ENCODE measurements at regions not wholly inside any gene's neighbourhood (a gene's known extent, or its start where the extent isn't known, plus 50 kb on each side); places are given as distances from the start of the nearest gene placed in this dataset.

DNA sequence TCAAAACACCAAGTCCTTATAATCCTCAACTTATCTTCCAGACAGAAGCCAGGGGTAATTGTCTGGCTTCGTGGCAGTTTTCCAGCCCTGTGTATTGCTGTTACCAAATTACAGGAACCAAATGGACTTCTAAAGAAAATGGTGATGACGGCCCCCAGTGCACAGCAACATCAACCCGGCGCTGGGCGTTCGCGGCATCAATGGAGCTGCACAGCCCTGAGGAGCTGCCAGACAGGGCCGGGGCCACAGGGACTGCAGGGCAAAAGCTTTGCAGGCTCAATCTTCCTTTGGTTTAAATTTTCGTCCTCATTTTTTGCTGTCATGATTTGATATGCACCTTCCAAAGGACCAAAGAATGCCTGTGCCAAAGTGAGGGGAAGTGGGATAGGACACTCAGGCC, 292.5 kb downstream of the BRD1 start:
- Histone ChIP-seq H3K4me1 (ENCODE audit: control insufficient read depth in 1 of 2, low read depth in 2 of 2) (no peaks in the 10 kb centered on the region), H3K27ac (no peak overlapping the region), H3K27me3 (replicated peaks; ENCODE audit: insufficient read depth) (no peaks in the 10 kb centered on the region), H3K36me3 (no peaks in the 10 kb centered on the region), H3K4me3 (no peak overlapping the region), H3K9me3 (no peaks in the 10 kb centered on the region)
- no peak for DNase-seq (ENCODE audit: low spot score)
- ATAC-seq (ENCODE audit: insufficient number of reproducible peaks, low FRiP score, low read depth), result no peak
- TF ChIP-seq, protein P1, sequence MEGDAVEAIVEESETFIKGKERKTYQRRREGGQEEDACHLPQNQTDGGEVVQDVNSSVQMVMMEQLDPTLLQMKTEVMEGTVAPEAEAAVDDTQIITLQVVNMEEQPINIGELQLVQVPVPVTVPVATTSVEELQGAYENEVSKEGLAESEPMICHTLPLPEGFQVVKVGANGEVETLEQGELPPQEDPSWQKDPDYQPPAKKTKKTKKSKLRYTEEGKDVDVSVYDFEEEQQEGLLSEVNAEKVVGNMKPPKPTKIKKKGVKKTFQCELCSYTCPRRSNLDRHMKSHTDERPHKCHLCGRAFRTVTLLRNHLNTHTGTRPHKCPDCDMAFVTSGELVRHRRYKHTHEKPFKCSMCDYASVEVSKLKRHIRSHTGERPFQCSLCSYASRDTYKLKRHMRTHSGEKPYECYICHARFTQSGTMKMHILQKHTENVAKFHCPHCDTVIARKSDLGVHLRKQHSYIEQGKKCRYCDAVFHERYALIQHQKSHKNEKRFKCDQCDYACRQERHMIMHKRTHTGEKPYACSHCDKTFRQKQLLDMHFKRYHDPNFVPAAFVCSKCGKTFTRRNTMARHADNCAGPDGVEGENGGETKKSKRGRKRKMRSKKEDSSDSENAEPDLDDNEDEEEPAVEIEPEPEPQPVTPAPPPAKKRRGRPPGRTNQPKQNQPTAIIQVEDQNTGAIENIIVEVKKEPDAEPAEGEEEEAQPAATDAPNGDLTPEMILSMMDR (IDR thresholded peaks at IDR 0.05), result no peak

DNA sequence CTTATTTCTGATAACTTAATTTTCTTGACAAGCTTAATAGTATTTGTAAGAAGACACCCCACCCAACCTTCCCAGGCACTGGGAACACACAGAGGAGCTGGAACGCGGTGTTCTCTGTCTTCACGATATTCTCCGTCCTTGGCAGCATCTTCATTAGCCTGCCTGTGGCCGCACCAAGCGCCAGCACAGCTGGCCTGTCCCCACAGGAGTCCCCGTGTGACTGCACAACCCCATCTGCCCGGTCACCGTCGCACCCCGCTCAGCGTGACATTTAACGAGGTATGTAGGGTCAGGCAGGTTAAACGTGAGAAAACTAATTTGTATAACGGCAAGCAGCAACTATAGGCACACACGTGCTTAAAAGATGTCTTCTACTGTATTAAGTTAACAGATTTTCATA, 293.3 kb downstream of the BRD1 start:
- no peak for DNase-seq (ENCODE audit: low spot score)

DNA sequence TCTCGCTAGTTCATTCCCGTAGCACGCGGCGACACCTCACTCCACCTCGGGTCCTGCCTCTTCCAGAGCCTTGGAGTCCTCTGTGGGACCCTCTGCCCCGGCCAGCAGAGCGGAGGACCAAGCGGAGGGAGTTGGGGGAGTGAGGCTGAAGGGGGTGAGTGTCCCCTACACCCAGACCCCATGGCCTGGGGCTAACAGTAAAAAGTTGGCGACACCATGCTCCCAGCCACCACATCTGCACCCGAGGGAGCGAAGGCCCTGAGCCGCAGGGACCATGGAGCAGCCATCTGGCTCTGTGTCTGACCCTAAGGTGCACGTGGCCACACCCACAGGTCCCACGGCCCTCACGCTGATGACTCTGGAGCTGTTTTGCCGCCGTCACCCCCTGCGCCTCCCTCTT, 293.8 kb downstream of the BRD1 start:
- no peak overlapping the region for H3K4me3 ChIP-seq
- DNase-seq (ENCODE audit: low spot score), result no peak
- H3K27ac ChIP-seq, result no peak overlapping the region
- ATAC-seq (ENCODE audit: insufficient number of reproducible peaks, low FRiP score, low read depth), result no peak
- TF ChIP-seq, protein P1 (IDR thresholded peaks at IDR 0.05), result no peak
- no peaks in the 10 kb centered on the region for H3K27me3 ChIP-seq (replicated peaks; ENCODE audit: insufficient read depth)
- H3K36me3 ChIP-seq, result no peaks in the 10 kb centered on the region
- H3K4me1 ChIP-seq (ENCODE audit: control insufficient read depth in 1 of 2, low read depth in 2 of 2), result no peaks in the 10 kb centered on the region
- H3K9me3 ChIP-seq, result no peaks in the 10 kb centered on the region

More for the DNA sequence above, 293.3 kb downstream of the BRD1 start:
- no peaks in the 10 kb centered on the region for H3K36me3 ChIP-seq
- TF ChIP-seq, protein P1 (IDR thresholded peaks at IDR 0.05), result no peak
- ATAC-seq (ENCODE audit: insufficient number of reproducible peaks, low FRiP score, low read depth), result no peak
- H3K27ac ChIP-seq, result no peak overlapping the region
- H3K27me3 ChIP-seq (replicated peaks; ENCODE audit: insufficient read depth), result no peaks in the 10 kb centered on the region
- H3K9me3 ChIP-seq, result no peaks in the 10 kb centered on the region
- no peaks in the 10 kb centered on the region for H3K4me1 ChIP-seq (ENCODE audit: control insufficient read depth in 1 of 2, low read depth in 2 of 2)
- H3K4me3 ChIP-seq, result no peak overlapping the region

DNA sequence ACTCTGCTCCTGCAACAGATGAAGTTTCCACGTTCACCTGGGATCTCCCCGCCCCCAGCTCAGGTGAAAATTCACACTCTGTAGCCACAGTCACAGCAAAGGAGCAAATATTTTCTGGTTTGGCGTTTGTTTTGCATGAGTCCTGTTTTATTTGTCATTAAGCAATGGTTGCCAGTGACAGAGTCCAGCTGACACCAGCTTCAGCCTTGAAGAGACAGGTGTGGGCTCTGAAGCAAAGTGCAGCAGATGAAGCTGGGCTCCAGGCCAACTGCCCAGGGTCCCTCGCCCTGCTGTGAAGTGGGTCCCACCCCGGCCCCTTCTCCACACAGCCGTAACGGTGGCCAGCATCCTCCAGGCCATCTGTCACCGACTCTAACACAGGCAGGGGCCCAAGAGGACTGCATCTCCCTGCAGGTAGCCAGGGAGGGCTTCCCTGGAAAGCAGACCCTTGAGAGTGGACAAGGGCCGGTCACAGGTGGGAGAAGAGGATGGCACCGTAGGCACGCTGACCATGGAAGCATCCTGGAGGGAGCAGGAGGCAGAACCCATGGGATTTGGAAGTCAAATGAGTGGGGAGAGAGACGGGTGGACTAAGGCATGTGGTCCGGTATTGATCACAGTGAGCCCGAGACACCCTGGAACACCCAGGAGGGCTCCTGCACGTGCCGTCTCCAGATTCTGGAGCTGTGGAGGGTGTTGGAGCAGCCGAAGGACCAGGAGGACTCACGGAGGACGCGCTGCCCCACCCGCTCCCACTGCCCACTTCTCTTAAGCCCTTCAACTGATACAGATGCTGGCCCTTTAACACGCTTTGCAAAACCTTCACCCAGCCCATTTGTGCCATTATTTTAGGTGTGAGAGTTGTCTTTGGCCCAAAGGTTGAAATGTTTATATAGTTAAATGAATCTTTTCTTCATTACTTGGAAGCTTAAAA, 294.5 kb downstream of the BRD1 start:
- no peaks in the 10 kb centered on the region for H3K27me3 ChIP-seq (replicated peaks; ENCODE audit: insufficient read depth)
- H3K9me3 ChIP-seq, result no peaks in the 10 kb centered on the region
- H3K4me3 ChIP-seq, result no peak overlapping the region
- DNase-seq (ENCODE audit: low spot score) (no peak), ATAC-seq (ENCODE audit: insufficient number of reproducible peaks, low FRiP score, low read depth) (no peak)
- no peaks in the 10 kb centered on the region for H3K4me1 ChIP-seq (ENCODE audit: control insufficient read depth in 1 of 2, low read depth in 2 of 2)
- no peak overlapping the region for H3K27ac ChIP-seq
- TF ChIP-seq, protein P1 (IDR thresholded peaks at IDR 0.05), result no peak
- H3K36me3 ChIP-seq, result no peaks in the 10 kb centered on the region

DNA sequence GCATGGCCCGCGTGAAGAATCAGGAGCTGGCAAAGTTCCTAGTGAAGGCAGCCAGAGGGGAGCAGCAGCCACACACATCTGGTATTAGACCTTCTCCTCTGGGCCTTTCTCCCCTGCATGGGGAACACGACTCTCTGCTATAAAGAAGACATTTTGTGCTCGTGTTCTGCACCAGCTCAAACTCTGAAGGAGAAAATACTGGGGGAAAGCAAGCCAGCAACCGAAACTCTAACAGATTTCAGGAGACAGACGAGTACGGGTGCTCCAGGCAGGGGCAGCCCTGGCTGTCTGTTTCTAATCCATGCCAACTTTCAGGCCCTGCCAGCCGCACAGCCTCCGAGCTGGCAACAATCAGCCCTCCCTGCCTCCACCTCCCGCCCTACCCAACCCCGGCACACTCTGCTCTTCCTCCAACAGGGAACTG, 296.3 kb downstream of the BRD1 start:
- Histone ChIP-seq H3K27me3 (replicated peaks; ENCODE audit: insufficient read depth) (no peaks in the 10 kb centered on the region), H3K9me3 (no peaks in the 10 kb centered on the region), H3K4me1 (ENCODE audit: control insufficient read depth in 1 of 2, low read depth in 2 of 2) (no peaks in the 10 kb centered on the region), H3K27ac (no peak overlapping the region), H3K4me3 (no peak overlapping the region), H3K36me3 (no peaks in the 10 kb centered on the region)
- TF ChIP-seq, protein P1 (IDR thresholded peaks at IDR 0.05), result no peak
- DNase-seq (ENCODE audit: low spot score), result no peak
- no peak for ATAC-seq (ENCODE audit: insufficient number of reproducible peaks, low FRiP score, low read depth)
